ENCODE measurements at regions not wholly inside any gene's neighbourhood (a gene's known extent, or its start where the extent isn't known, plus 50 kb on each side); places are given as distances from the start of the nearest gene placed in this dataset.

GRCh38 chr3:40763807-40764206, 239.0 kb downstream of the ZNF621 start:
- TF ChIP-seq EZH2phosphoT487 (IDR thresholded peaks at IDR 0.05; ENCODE audit: insufficient read depth, low read depth) (no peak), EZH2 (IDR thresholded peaks at IDR 0.05; ENCODE audit: insufficient read depth, poor library complexity, severe bottlenecking) (no peak)
